ENCODE measurements at regions not wholly inside any gene's neighbourhood (a gene's known extent, or its start where the extent isn't known, plus 50 kb on each side); places are given as distances from the start of the nearest gene placed in this dataset.
A peak's percentile ranks its signal among the peaks of the same experiment; 100 is the strongest.

- DNase-seq (ENCODE audit: low spot score) = no peak
Observed at GRCh38 chr20:4600308-4601014, 85.8 kb upstream of the PRNP start.

GRCh38 chr20:4597215-4597614, 89.0 kb upstream of the PRNP start:
- DNase-seq (ENCODE audit: low spot score) = no peak

GRCh38 chr20:4593149-4593525, 93.1 kb upstream of the PRNP start:
- DNase-seq (ENCODE audit: low spot score) = no peak

- peak; percentile 42 for DNase-seq (ENCODE audit: low spot score)
Observed at GRCh38 chr20:4592316-4593148, 93.7 kb upstream of the PRNP start.

GRCh38 chr20:4591975-4592315, 94.3 kb upstream of the PRNP start:
- no peak for DNase-seq (ENCODE audit: low spot score)

GRCh38 chr20:4585758-4586157, 100.5 kb upstream of the PRNP start:
- no peak for DNase-seq (ENCODE audit: low spot score)

- no peak for DNase-seq (ENCODE audit: low spot score)
Observed at GRCh38 chr20:4585104-4585753, 101.0 kb upstream of the PRNP start.

- no peak for DNase-seq (ENCODE audit: low spot score)
Observed at GRCh38 chr20:4584510-4584909, 101.7 kb upstream of the PRNP start.

GRCh38 chr20:4581838-4582237, 104.4 kb upstream of the PRNP start:
- no peak for DNase-seq (ENCODE audit: low spot score)

- no peak for DNase-seq (ENCODE audit: low spot score)
Observed at GRCh38 chr20:4578375-4578774, 107.9 kb upstream of the PRNP start.

GRCh38 chr20:4574356-4574690, 111.9 kb upstream of the PRNP start:
- no peak for DNase-seq (ENCODE audit: low spot score)

GRCh38 chr20:4573564-4574355, 112.5 kb upstream of the PRNP start:
- DNase-seq (ENCODE audit: low spot score) = no peak

GRCh38 chr20:4571759-4572531, 114.3 kb upstream of the PRNP start:
- no peak for DNase-seq (ENCODE audit: low spot score)

- no peak for DNase-seq (ENCODE audit: low spot score)
Observed at GRCh38 chr20:4569865-4570264, 116.4 kb upstream of the PRNP start.

GRCh38 chr20:4569092-4569491, 117.2 kb upstream of the PRNP start:
- no peak for DNase-seq (ENCODE audit: low spot score)

- no peak for DNase-seq (ENCODE audit: low spot score)
Observed at GRCh38 chr20:4568361-4568959, 117.8 kb upstream of the PRNP start.

GRCh38 chr20:4567170-4567569, 119.1 kb upstream of the PRNP start:
- DNase-seq (ENCODE audit: low spot score) = no peak

- DNase-seq (ENCODE audit: low spot score) = peak; percentile 55
Observed at GRCh38 chr20:4563534-4563933, 122.7 kb upstream of the PRNP start.

GRCh38 chr20:4563031-4563430, 123.2 kb upstream of the PRNP start:
- DNase-seq (ENCODE audit: low spot score) = no peak

- no peak for DNase-seq (ENCODE audit: low spot score)
Observed at GRCh38 chr20:4560667-4561066, 125.6 kb upstream of the PRNP start.

- no peak for DNase-seq (ENCODE audit: low spot score)
Observed at GRCh38 chr20:4559906-4560305, 126.3 kb upstream of the PRNP start.
